ENCODE measurements at regions not wholly inside any gene's neighbourhood (a gene's known extent, or its start where the extent isn't known, plus 50 kb on each side); places are given as distances from the start of the nearest gene placed in this dataset.

GRCh38 chr15:62979252-62979651 lies 63.3 kb upstream of the TPM1 start:
- Histone ChIP-seq H3K4me1 (peaks cover 4 to 11% of the 10 kb centered on the region in 2 donors), H3K4me3 (no peak overlapping the region), H3K36me3 (no peaks in the 10 kb centered on the region), H3K27ac (peak overlapping the region in 1 of 2 donors; percentile 80), H3K27me3 (no peaks in the 10 kb centered on the region), H3K9me3 (no peaks in the 10 kb centered on the region)
- DNase-seq (ENCODE audit: low spot score): no peak
- TF ChIP-seq CTCF (IDR thresholded peaks at IDR 0.05): no peak

GRCh38 chr15:62981071-62981470 lies 61.5 kb upstream of the TPM1 start:
- H3K27me3 ChIP-seq: no peaks in the 10 kb centered on the region
- no peak overlapping the region for H3K27ac ChIP-seq
- H3K9me3 ChIP-seq: no peaks in the 10 kb centered on the region
- TF ChIP-seq CTCF (IDR thresholded peaks at IDR 0.05): no peak
- no peak overlapping the region for H3K4me3 ChIP-seq
- H3K4me1 ChIP-seq: peaks cover 4 to 11% of the 10 kb centered on the region in 2 donors
- DNase-seq (ENCODE audit: low spot score): no peak
- H3K36me3 ChIP-seq: no peaks in the 10 kb centered on the region

- Histone ChIP-seq H3K36me3 (no peaks in the 10 kb centered on the region), H3K4me1 (no peaks in the 10 kb centered on the region), H3K4me3 (no peak overlapping the region), H3K27me3 (no peaks in the 10 kb centered on the region), H3K27ac (no peak overlapping the region), H3K9me3 (no peaks in the 10 kb centered on the region)
- TF ChIP-seq CTCF (IDR thresholded peaks at IDR 0.05): no peak
- no peak for DNase-seq (ENCODE audit: low spot score)
These were observed 58.6 kb upstream of the TPM1 start for GRCh38 chr15:62983956-62984355.

GRCh38 chr15:62985768-62986167 lies 56.8 kb upstream of the TPM1 start:
- no peak overlapping the region for H3K27ac ChIP-seq
- H3K36me3 ChIP-seq: no peaks in the 10 kb centered on the region
- peaks cover 0 to 3% of the 10 kb centered on the region in 2 donors for H3K4me1 ChIP-seq
- H3K27me3 ChIP-seq: no peaks in the 10 kb centered on the region
- TF ChIP-seq CTCF (IDR thresholded peaks at IDR 0.05): no peak
- H3K4me3 ChIP-seq: no peak overlapping the region
- no peaks in the 10 kb centered on the region for H3K9me3 ChIP-seq
- DNase-seq (ENCODE audit: low spot score): no peak

- H3K4me3 ChIP-seq: no peak overlapping the region
- no peaks in the 10 kb centered on the region for H3K27me3 ChIP-seq
- peaks cover 0 to 3% of the 10 kb centered on the region in 2 donors for H3K4me1 ChIP-seq
- no peaks in the 10 kb centered on the region for H3K36me3 ChIP-seq
- no peak overlapping the region for H3K27ac ChIP-seq
- no peak for DNase-seq (ENCODE audit: low spot score)
- H3K9me3 ChIP-seq: no peaks in the 10 kb centered on the region
- no peak for TF ChIP-seq CTCF (IDR thresholded peaks at IDR 0.05)
These were observed 55.6 kb upstream of the TPM1 start for GRCh38 chr15:62986948-62987347.

GRCh38 chr15:62988701-62989100 lies 53.8 kb upstream of the TPM1 start:
- Histone ChIP-seq H3K36me3 (no peaks in the 10 kb centered on the region), H3K27ac (no peak overlapping the region), H3K4me1 (peaks cover 0 to 3% of the 10 kb centered on the region in 2 donors), H3K27me3 (no peaks in the 10 kb centered on the region), H3K4me3 (no peak overlapping the region), H3K9me3 (no peaks in the 10 kb centered on the region)
- no peak for DNase-seq (ENCODE audit: low spot score)
- no peak for TF ChIP-seq CTCF (IDR thresholded peaks at IDR 0.05)

Data from right atrium auricular region (tissue), 2 donors.